K562 (cell line): ENCODE measurements at regions not wholly inside any gene's neighbourhood (a gene's known extent, or its start where the extent isn't known, plus 50 kb on each side); places are given as distances from the start of the nearest gene placed in this dataset.

Experiments used
- ATAC-seq: fragments of 200-7000 bp; cut with Tn5 transposase; 3 replicates; pipeline ENCODE4 v1.9.1; 2020; ENCODE audit warnings: moderate library complexity
- BruUV-seq: library from RNA; stranded (reverse); fragments of 400-500 nt; replicated peaks from 2 replicates; lab custom pipeline; 2021; lab: Mats Ljungman, UMichigan
- CTCF ChIA-PET: fragments of 300-600 bp; formaldehyde crosslinking; extraction: SDS; loops from one replicate; lab custom pipeline; 2021; ENCODE audit warnings: low intra/inter-chr PET ratio; lab: Yijun Ruan, JAX
- POLR2A ChIA-PET: fragments of 300-600, 350-650 bp; sonication (Branson Sonifier 250); formaldehyde crosslinking; extraction: SDS; loops from one replicate; lab custom pipeline; 2021; ENCODE audit warnings: antibody characterized with exemption, inconsistent platforms; lab: Yijun Ruan, JAX
- DNase-seq, 4 experiments: peaks; one replicate each; pipeline versions ENCODE4 v3.0.0 to v3.0.0-alpha.2; 2011 to 2018; ENCODE audit warnings: low spot score in 3 of 4, mixed read lengths in 3 of 4; ENCODE audit errors: extremely low read depth in 1 of 4
- FAIRE-seq: peaks from 2 replicates; lab custom pipeline; 2011; peaks lifted over from hg19 to GRCh38; lab: Jason Lieb, UNC
- H2AFZ ChIP-seq: 2 replicates; pipeline ENCODE4 v1.6.0; 2011; ENCODE audit warnings: low read depth, low read length, control low read depth, inconsistent platforms
- H3K27ac ChIP-seq: fragments of 200-600 bp; 3 replicates; pipeline ENCODE4 v1.8.0; 2011; ENCODE audit warnings: low read depth, mild to moderate bottlenecking, control low read depth, inconsistent platforms, low read length, moderate library complexity, mixed read lengths; ENCODE audit errors: extremely low read depth
- H3K27me3 ChIP-seq, 2 experiments: fragments of 300-600 bp in 1 of 2; 2 replicates in 1 of 2; 3 replicates in 1 of 2; pipeline versions ENCODE4 v1.6.0 to v1.8.0; 2011; ENCODE audit warnings: inconsistent platforms in 2 of 2, low read length in 2 of 2, mild to moderate bottlenecking in 1 of 2, mixed read lengths in 1 of 2, moderate library complexity in 1 of 2; ENCODE audit not compliant: control insufficient read depth in 2 of 2, insufficient read depth in 2 of 2
- H3K36me3 ChIP-seq: fragments of 300-600 bp; 3 replicates; pipeline ENCODE4 v1.8.0; 2011; ENCODE audit warnings: mild to moderate bottlenecking, low read length, inconsistent platforms; ENCODE audit not compliant: control insufficient read depth, insufficient read depth
- H3K4me1 ChIP-seq, 2 experiments: fragments of 200-600 bp in 1 of 2; replicated peaks in 1 of 2; 2 replicates in 1 of 2; 3 replicates in 1 of 2; pipeline versions ENCODE4 v1.5.1 to v1.8.0; 2011; ENCODE audit warnings: inconsistent platforms in 2 of 2, low read length in 2 of 2, mild to moderate bottlenecking in 1 of 2, mixed read lengths in 1 of 2, moderate library complexity in 1 of 2; ENCODE audit not compliant: control insufficient read depth in 2 of 2, insufficient read depth in 2 of 2
- H3K4me2 ChIP-seq: 2 replicates; pipeline ENCODE4 v1.6.1; 2011; ENCODE audit warnings: low read length, control low read depth, inconsistent platforms, mixed read lengths; ENCODE audit not compliant: insufficient read depth
- H3K4me3 ChIP-seq: fragments of 200-600 bp; sonication (generic), shearing (Covaris generic); 2 replicates; pipeline ENCODE4 v1.5.1; 2016; ENCODE audit warnings: control low read depth, inconsistent platforms
- H3K79me2 ChIP-seq: fragments of 200-600 bp; 3 replicates; pipeline ENCODE4 v1.8.0; 2011; ENCODE audit warnings: low read length, inconsistent platforms; ENCODE audit not compliant: control insufficient read depth, insufficient read depth
- H3K9ac ChIP-seq, 2 experiments: 2 replicates each; pipeline versions ENCODE4 v1.6.0 to v1.6.1; 2011; ENCODE audit warnings: low read depth in 2 of 2, low read length in 2 of 2, control low read depth in 1 of 2, inconsistent platforms in 1 of 2, mild to moderate bottlenecking in 1 of 2, mixed read lengths in 1 of 2; ENCODE audit not compliant: insufficient read depth in 1 of 2
- H3K9me1 ChIP-seq: one replicate; pipeline ENCODE4 v1.6.0; 2011; ENCODE audit warnings: inconsistent platforms, mild to moderate bottlenecking, low read length, moderate library complexity; ENCODE audit not compliant: control insufficient read depth, insufficient read depth
- H3K9me3 ChIP-seq: replicated peaks from 2 replicates; pipeline ENCODE4 v1.5.1; 2011; ENCODE audit warnings: low read depth, low read length, inconsistent platforms; ENCODE audit not compliant: control insufficient read depth, insufficient read depth
- H4K20me1 ChIP-seq: replicated peaks from 2 replicates; pipeline ENCODE4 v1.6.1; 2011; ENCODE audit warnings: low read length, inconsistent platforms, mixed read lengths; ENCODE audit not compliant: control insufficient read depth, insufficient read depth
- CHD1 ChIP-seq: fragments of 200-600 bp; sonication (generic); IDR thresholded peaks from one replicate; pipeline ENCODE4 v1.6.1; 2012; ENCODE audit warnings: mild to moderate bottlenecking, moderate library complexity, low read length, inconsistent platforms
- E2F4 ChIP-seq: sonication (generic); formaldehyde crosslinking; IDR thresholded peaks from 2 replicates; pipeline ENCODE4 v1.8.0; 2022; ENCODE audit warnings: mild to moderate bottlenecking, low read depth, missing genetic modification reagents
- FOXK2 ChIP-seq, 2 experiments: fragments of 450-650 bp; IDR thresholded peaks in 1 of 2; conservative IDR thresholded peaks in 1 of 2; 2 replicates each; pipeline ENCODE4 v1.6.1; 2016; ENCODE audit warnings: low read depth in 2 of 2, mild to moderate bottlenecking in 1 of 2
- FOXO4 ChIP-seq: fragments of 450-650 bp; formaldehyde crosslinking; IDR thresholded peaks from 2 replicates; pipeline ENCODE4 v1.4.0; 2020; ENCODE audit warnings: mild to moderate bottlenecking, moderate library complexity
- NR2C2 ChIP-seq, 2 experiments: fragments of 200-800 bp in 1 of 2; sonication (Bioruptor generic) in 1 of 2; sonication (generic) in 1 of 2; formaldehyde crosslinking in 1 of 2; IDR thresholded peaks; 2 replicates each; pipeline versions ENCODE4 v1.6.1 to v1.8.0; 2016 to 2022; ENCODE audit warnings: mild to moderate bottlenecking in 1 of 2, missing compliant biosample characterization in 1 of 2, missing genetic modification characterization in 1 of 2, missing genetic modification reagents in 1 of 2
- PYGO2 ChIP-seq: fragments of 450-650 bp; IDR thresholded peaks from 2 replicates; pipeline ENCODE4 v1.6.1; 2016; ENCODE audit warnings: mild to moderate bottlenecking, missing genetic modification characterization, moderate library complexity, missing compliant biosample characterization
- RBFOX2 ChIP-seq: fragments of 200-400 bp; formaldehyde crosslinking; IDR thresholded peaks from 2 replicates; pipeline ENCODE4 v1.6.1; 2017; ENCODE audit warnings: low read depth, mild to moderate bottlenecking, low read length, moderate library complexity
- SIN3A ChIP-seq, 2 experiments: fragments of 150-350 bp in 1 of 2; IDR thresholded peaks; 2 replicates each; pipeline ENCODE4 v1.6.1; 2011 to 2016; ENCODE audit warnings: borderline replicate concordance in 2 of 2, low read depth in 2 of 2, low read length in 2 of 2, mild to moderate bottlenecking in 2 of 2, moderate library complexity in 2 of 2; ENCODE audit not compliant: control insufficient read depth in 1 of 2
- ZNF445 ChIP-seq: fragments of 250-450 bp; sonication (Bioruptor Pico); IDR thresholded peaks from 2 replicates; pipeline ENCODE4 v1.4.0; 2020; ENCODE audit warnings: low read depth, mild to moderate bottlenecking, moderate library complexity
- ZNF695 ChIP-seq: fragments of 450-650 bp; formaldehyde crosslinking; IDR thresholded peaks from 2 replicates; pipeline ENCODE4 v1.4.0; 2020; ENCODE audit warnings: mild to moderate bottlenecking, moderate library complexity
- WGBS: fragments of 100-300 bp; shearing (Covaris generic); methylation state at CpG from one replicate; pipeline ENCODE4 v1.1.6; 2016; ENCODE audit warnings: low coverage, mixed read lengths; ENCODE audit not compliant: insufficient coverage; ENCODE audit errors: missing lambda C conversion rate; 5-methylcytosine and 5-hydroxymethylcytosine counted together
- in situ Hi-C: fragments of 300-500 bp; cut with MboI; formaldehyde crosslinking; loops from 4 replicates; pipeline ENCODE4 v1.15.0; 2018; ENCODE audit warnings: inconsistent platforms, mixed read lengths
- intact Hi-C: fragments of 100-400 bp; cut with micrococcal nuclease; formaldehyde crosslinking; loops from 2 replicates; pipeline ENCODE4 v1.14.2; 2022
- TF ChIP-seq, protein P1 (sequence below): fragments of 200-800 bp; sonication (Bioruptor generic); IDR thresholded peaks from 2 replicates; pipeline ENCODE4 v1.6.1; 2017; ENCODE audit warnings: missing genetic modification characterization, missing compliant biosample characterization

DNA sequence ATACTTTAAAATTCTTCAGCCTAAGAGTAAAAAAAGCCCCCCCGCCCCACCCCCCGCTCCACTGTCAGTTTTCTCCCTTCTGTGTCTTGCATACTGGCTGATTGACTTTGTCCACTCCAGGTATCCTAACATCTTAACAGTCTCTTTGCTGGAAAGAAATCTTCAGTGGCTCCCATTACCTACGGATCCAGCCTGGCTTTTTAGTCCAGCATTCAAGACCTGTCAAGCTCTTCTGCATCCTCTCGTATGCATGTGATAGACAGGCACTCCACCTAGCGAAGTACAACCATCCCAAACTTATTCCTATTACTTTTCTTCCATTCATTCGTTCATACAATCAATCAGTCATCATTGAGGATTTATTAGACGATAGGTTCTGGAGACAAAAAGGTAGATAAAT lies 288.1 kb downstream of the MYCN start:
- Histone ChIP-seq H3K4me1 (no peaks in the 10 kb centered on the region), H3K4me3 (no peak overlapping the region), H3K79me2 (no peaks in the 10 kb centered on the region), H3K27ac (no peak overlapping the region), H3K27me3 (no peaks in the 10 kb centered on the region; a peak in 1 of 5 replicates), H3K9me3 (no peaks in the 10 kb centered on the region), H3K9ac (no peak overlapping the region), H3K9me1 (no peaks in the 10 kb centered on the region), H3K4me2 (no peak overlapping the region; the same call in 1 of the 2 replicates), H3K36me3 (no peaks in the 10 kb centered on the region), H2AFZ (peak overlapping the region; percentile 55; the same call in 1 of the 2 replicates), H4K20me1 (no peaks in the 10 kb centered on the region)
- ATAC-seq (no peak), DNase-seq (no peak), FAIRE-seq (no peak)
- intact Hi-C loops (no loop called here), in situ Hi-C loops (no loop called here)
- 4% methylated on average over 6 of the region's 7 CpGs for WGBS
- TF ChIP-seq ZNF445 (CRISPR knock-in tag) (no peak), E2F4 (CRISPR knock-in tag) (no peak), FOXK2 (conservative IDR thresholded peaks at IDR 0.05 in 1 of 2, IDR thresholded peaks at IDR 0.05 in 1 of 2; ENCODE audit: low read depth in 2 of 2) (no peak), SIN3A (IDR thresholded peaks at IDR 0.05; ENCODE audit: borderline replicate concordance in 2 of 2, control insufficient read depth in 1 of 2, low read depth in 2 of 2, low read length in 2 of 2) (no peak), NR2C2 (CRISPR knock-in tag; IDR thresholded peaks at IDR 0.05) (no peak), NR2C2 (tag; IDR thresholded peaks at IDR 0.05) (peak; percentile 57), CHD1 (no peak), ZNF695 (CRISPR knock-in tag) (no peak), RBFOX2 (no peak), FOXO4 (CRISPR knock-in tag) (no peak), PYGO2 (tag) (no peak)
- TF ChIP-seq, protein P1, sequence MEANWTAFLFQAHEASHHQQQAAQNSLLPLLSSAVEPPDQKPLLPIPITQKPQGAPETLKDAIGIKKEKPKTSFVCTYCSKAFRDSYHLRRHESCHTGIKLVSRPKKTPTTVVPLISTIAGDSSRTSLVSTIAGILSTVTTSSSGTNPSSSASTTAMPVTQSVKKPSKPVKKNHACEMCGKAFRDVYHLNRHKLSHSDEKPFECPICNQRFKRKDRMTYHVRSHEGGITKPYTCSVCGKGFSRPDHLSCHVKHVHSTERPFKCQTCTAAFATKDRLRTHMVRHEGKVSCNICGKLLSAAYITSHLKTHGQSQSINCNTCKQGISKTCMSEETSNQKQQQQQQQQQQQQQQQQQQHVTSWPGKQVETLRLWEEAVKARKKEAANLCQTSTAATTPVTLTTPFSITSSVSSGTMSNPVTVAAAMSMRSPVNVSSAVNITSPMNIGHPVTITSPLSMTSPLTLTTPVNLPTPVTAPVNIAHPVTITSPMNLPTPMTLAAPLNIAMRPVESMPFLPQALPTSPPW (CRISPR knock-in tag): peak; percentile 21; the same call in 1 of the 2 replicates
- ChIA-PET POLR2A (no interaction called here), CTCF (no interaction called here)
- BruUV-seq: no TSS peak
